ENCODE measurements at regions not wholly inside any gene's neighbourhood (a gene's known extent, or its start where the extent isn't known, plus 50 kb on each side); places are given as distances from the start of the nearest gene placed in this dataset.

DNA sequence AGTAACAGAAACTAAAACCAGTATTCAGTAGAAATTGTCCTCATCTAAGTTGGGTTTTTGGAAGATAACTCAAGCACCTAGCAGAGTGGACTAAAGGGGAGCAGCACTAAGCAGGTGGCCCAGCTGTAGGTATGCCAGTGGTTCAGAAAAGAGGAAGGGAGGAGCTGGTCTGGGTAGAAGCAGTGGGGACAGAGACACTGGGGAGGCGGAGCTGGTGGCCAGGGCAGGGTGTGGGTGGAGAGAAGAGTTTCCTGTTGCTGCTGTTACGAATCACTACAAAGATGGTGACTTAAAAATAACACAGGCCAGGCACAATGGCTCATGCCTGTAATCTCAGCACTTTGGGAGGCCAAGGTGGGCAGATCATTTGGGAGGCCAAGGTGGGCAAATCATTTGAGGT is 136.2 kb downstream of the WDR11 start:
- no peak for TF ChIP-seq EP300 (IDR thresholded peaks at IDR 0.05; ENCODE audit: low read depth)
- no peak for TF ChIP-seq POLR2A (IDR thresholded peaks at IDR 0.05)
- TF ChIP-seq, protein P1, sequence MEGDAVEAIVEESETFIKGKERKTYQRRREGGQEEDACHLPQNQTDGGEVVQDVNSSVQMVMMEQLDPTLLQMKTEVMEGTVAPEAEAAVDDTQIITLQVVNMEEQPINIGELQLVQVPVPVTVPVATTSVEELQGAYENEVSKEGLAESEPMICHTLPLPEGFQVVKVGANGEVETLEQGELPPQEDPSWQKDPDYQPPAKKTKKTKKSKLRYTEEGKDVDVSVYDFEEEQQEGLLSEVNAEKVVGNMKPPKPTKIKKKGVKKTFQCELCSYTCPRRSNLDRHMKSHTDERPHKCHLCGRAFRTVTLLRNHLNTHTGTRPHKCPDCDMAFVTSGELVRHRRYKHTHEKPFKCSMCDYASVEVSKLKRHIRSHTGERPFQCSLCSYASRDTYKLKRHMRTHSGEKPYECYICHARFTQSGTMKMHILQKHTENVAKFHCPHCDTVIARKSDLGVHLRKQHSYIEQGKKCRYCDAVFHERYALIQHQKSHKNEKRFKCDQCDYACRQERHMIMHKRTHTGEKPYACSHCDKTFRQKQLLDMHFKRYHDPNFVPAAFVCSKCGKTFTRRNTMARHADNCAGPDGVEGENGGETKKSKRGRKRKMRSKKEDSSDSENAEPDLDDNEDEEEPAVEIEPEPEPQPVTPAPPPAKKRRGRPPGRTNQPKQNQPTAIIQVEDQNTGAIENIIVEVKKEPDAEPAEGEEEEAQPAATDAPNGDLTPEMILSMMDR (IDR thresholded peaks at IDR 0.05), result no peak
